ENCODE measurements at regions not wholly inside any gene's neighbourhood (a gene's known extent, or its start where the extent isn't known, plus 50 kb on each side); places are given as distances from the start of the nearest gene placed in this dataset.
"Not testable (repeated sequence)": the region's sequence is repeated elsewhere in the genome, so short reads cannot be mapped to it uniquely, and the experiment has no call there.

- DNase-seq, result no peak
Measured at GRCh38 chr11:15824060-15824459, 532.3 kb downstream of the SOX6 start.

GRCh38 chr11:15825976-15826650, 530.2 kb downstream of the SOX6 start:
- DNase-seq, result no peak

- DNase-seq, result peak; percentile 19 to 30
Measured at GRCh38 chr11:15826826-15827225, 529.5 kb downstream of the SOX6 start.

- DNase-seq, result no peak
Measured at GRCh38 chr11:15828215-15828853, 528.0 kb downstream of the SOX6 start.

GRCh38 chr11:15829312-15829711, 527.0 kb downstream of the SOX6 start:
- no peak for DNase-seq

- no peak for DNase-seq
Measured at GRCh38 chr11:15830741-15831428, 525.5 kb downstream of the SOX6 start.

- DNase-seq, result no peak
Measured at GRCh38 chr11:15835788-15836411, 520.4 kb downstream of the SOX6 start.

GRCh38 chr11:15836795-15837194, 519.6 kb downstream of the SOX6 start:
- DNase-seq, result no peak

GRCh38 chr11:15837901-15838489, 518.4 kb downstream of the SOX6 start:
- no peak for DNase-seq

- DNase-seq, result no peak
Measured at GRCh38 chr11:15839061-15839460, 517.3 kb downstream of the SOX6 start.

GRCh38 chr11:15840966-15841365, 515.4 kb downstream of the SOX6 start:
- no peak for DNase-seq

- no peak for DNase-seq
Measured at GRCh38 chr11:15841931-15842740, 514.2 kb downstream of the SOX6 start.

GRCh38 chr11:15843309-15843872, 513.0 kb downstream of the SOX6 start:
- no peak for DNase-seq

- no peak for DNase-seq
Measured at GRCh38 chr11:15845261-15845660, 511.1 kb downstream of the SOX6 start.

- no peak for DNase-seq
Measured at GRCh38 chr11:15848631-15849168, 507.6 kb downstream of the SOX6 start.

- no peak for DNase-seq
Measured at GRCh38 chr11:15849257-15849656, 507.1 kb downstream of the SOX6 start.

- not testable (repeated sequence) for DNase-seq
Measured at GRCh38 chr11:15850335-15850734, 506.0 kb downstream of the SOX6 start.

GRCh38 chr11:15851051-15851498, 505.3 kb downstream of the SOX6 start:
- no peak for DNase-seq

- DNase-seq, result no peak
Measured at GRCh38 chr11:15852179-15852578, 504.2 kb downstream of the SOX6 start.

- DNase-seq, result no peak
Measured at GRCh38 chr11:15854245-15854644, 502.1 kb downstream of the SOX6 start.

- DNase-seq, result no peak
Measured at GRCh38 chr11:15858881-15859280, 497.5 kb downstream of the SOX6 start.

GRCh38 chr11:15859411-15859810, 496.9 kb downstream of the SOX6 start:
- DNase-seq, result no peak
